Activated CD8-positive, alpha-beta memory T cell treated with anti-CD3 and anti-CD28 coated beads, Interleukin-2, amount 50 U/mL, for 4 hours (primary cell): ENCODE measurements at regions not wholly inside any gene's neighbourhood (a gene's known extent, or its start where the extent isn't known, plus 50 kb on each side); places are given as distances from the start of the nearest gene placed in this dataset.
"Not testable (repeated sequence)": the region's sequence is repeated elsewhere in the genome, so short reads cannot be mapped to it uniquely, and the experiment has no call there.

Source experiments
- DNase-seq: peaks from one replicate; pipeline ENCODE4 v3.0.0-alpha.2; 2020

GRCh38 chr3:34567266-34567665 lies 768.8 kb downstream of the PDCD6IP start:
- DNase-seq: no peak

DNA sequence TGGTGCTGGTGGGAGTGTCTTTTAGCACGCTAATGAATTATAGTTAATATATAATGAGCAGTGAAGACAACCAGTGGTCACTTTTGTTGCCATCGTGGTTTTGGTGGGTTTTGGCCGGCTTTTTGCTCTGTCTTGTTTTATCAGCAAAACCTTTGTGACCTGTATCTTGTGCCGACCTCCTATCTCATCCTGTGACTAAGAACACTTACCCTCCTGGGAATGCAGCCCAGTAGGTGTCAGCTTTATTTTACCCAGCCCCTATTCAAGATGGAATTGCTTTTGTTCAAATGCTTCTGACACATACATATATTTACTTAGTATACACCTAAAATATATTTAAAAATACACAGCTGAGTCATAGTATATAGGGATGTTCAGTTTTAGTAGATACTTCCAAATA lies 770.3 kb downstream of the PDCD6IP start:
- no peak for DNase-seq

- no peak for DNase-seq
Measured at GRCh38 chr3:34569437-34569836, 771.0 kb downstream of the PDCD6IP start.

DNA sequence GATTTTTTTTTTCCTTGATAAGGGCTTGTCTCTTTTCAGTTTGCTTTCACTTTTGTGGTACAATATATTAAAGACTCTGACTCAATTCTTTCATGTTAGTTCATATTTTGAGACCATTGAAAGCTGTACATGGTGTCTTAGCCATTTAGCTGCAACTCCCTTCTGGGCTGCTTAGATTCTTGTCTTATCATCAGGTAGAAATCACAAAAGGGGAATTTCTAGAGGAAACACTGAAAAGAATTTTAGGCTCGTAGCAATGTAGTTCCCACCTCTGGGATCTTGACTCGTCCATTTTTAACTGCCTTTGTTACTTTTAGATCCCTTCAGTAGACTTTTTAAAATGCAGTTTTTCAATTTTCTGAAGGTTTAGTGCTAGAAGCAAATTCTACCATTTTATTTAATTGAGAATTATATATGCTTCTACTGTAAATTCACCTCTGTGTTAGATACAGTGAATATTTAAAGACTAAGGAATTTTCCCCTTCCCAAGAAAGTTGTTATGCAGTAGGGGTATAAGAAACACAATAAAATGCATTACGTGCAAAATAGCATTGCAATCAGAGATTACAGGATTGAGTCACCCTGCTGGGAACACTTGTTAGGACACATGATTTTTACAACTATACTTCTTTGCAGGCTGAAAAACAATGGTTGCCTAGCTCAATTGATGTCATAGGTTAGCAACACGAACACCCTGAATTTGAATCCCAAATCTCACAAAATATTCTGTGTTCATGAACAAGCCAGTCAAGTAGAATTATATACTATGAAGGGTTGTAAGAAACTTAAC lies 772.7 kb downstream of the PDCD6IP start:
- DNase-seq: no peak

DNA sequence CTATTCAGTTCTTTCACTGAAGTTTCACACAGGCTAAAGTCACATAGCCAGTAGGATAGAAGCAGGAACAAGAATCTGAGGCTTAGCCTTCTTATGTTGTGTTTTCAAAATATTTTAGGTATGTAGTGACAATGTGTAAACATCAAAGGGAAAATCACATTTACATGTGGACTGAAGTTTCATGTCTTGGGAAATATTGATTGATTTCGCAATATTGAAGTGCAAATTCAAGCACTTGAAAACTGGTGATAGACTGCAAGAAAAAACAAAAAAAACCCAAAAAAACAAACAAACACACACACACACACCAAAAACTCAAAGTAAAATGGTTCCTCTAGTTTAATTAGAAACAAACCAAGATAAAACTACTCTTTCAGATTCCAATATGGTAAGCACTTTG lies 773.3 kb downstream of the PDCD6IP start:
- no peak for DNase-seq

DNA sequence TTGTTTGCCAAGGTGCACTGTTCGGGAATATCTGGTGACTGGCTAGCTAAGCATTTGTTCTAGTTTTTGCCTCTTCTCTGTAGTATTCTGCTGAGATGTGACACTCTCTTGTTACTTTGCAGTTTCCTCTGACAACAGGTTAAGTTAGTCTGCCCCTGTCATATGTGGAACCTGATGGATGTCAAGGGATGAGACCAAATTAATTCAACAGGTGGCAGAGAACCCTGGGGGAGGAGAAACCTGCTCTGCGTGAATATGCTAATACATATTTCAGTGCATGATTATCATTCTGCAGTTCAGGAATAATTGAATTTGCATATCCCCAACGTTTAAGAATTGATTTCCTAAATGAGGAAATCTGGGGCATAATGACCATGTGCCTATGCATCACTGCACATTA lies 777.3 kb downstream of the PDCD6IP start:
- no peak for DNase-seq

DNA sequence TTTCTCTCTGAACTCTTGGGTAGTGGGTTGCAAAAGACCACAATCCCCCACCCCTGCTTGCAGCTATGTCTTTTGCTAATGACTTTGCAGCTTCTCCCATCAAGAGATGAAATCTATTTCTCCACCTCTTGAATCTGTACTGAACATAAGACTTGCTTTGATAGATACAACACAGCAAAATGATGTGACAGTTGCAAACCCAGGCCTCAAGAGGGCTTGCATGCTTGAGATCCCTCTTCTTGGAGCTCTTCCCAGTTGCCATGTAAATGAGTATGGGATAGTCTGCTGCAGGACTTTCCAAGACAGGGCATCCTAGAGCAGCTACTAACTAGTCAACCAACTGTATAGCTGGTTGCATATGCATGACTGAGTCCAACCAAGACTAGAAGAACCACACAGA lies 783.6 kb downstream of the PDCD6IP start:
- no peak for DNase-seq

GRCh38 chr3:34583451-34583850 lies 785.0 kb downstream of the PDCD6IP start:
- DNase-seq: no peak

DNA sequence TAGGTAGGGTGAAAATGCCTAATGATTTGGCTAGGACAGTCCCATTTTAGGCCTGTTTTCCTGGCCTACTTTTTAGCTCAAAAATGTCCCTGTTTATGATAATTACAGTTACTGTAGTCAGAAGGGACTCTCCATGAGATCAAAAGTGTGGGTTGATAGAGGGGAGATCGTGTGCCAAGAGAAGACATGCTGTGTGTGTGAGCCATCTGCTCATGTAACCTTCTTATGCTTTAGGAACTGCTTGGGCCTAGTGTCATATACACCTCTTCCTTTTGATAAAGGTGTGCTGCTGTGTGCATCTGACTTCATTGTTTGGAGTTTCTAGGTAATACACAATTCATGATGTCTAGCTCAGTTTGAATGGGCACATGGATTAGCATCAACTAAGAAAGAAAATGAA lies 786.5 kb downstream of the PDCD6IP start:
- no peak for DNase-seq

- DNase-seq: no peak
Measured at GRCh38 chr3:34599595-34599994, 801.2 kb downstream of the PDCD6IP start.

GRCh38 chr3:34619990-34620389 lies 821.6 kb downstream of the PDCD6IP start:
- no peak for DNase-seq

- DNase-seq: no peak
Measured at GRCh38 chr3:34626699-34627098, 828.3 kb downstream of the PDCD6IP start.

GRCh38 chr3:34634939-34635338 lies 836.5 kb downstream of the PDCD6IP start:
- DNase-seq: no peak

DNA sequence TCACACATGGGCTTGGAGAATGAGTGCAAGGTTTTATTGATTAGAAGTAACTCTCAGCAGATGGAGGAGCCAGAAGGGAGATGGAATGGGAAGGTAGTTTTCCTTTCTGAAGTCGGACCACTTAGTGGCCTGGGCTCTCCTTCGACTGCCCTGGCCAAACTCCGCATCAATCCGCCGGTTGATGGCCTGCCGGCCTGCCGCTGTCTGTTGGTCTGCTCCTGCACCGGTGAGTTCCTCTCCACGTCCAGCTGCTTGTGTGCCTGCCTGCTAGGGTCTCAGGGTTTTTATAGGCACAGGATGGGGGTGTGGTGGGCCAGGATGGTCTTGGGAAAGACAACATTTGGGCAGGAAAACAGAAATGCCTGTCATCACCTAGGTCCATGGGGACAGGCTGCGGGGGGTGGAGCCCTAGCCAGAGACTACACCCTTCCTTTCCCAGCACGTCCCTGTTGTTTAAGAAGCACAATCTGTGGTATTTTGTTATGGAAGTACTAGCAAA lies 837.0 kb downstream of the PDCD6IP start:
- no peak for DNase-seq

DNA sequence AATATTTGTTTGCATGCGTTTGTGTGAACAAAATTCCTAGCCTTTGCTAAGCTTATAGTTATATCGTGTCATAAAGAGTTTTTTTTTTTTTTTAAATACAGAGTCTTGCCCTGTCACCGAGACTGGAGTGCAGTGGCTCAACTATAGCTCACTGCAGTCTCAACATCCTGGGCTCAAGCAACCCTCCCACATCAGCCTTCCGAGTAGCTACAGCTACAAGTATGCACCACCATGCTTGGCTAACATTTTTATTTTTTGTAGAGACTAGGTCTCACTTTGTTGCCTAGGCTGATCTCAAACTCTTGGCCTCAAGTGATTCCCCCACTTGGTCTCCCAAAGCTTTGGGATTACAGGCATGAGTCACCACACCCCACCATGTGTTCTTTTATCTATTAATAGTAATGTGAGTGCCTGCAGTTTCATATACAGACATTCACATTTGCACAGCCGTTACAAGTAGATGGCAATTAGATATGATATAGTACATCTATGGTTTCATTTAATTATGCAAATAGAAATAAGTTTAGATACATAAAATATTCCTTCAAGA lies 848.6 kb downstream of the PDCD6IP start:
- DNase-seq: no peak

- DNase-seq: no peak
Measured at GRCh38 chr3:34650131-34650530, 851.7 kb downstream of the PDCD6IP start.

DNA sequence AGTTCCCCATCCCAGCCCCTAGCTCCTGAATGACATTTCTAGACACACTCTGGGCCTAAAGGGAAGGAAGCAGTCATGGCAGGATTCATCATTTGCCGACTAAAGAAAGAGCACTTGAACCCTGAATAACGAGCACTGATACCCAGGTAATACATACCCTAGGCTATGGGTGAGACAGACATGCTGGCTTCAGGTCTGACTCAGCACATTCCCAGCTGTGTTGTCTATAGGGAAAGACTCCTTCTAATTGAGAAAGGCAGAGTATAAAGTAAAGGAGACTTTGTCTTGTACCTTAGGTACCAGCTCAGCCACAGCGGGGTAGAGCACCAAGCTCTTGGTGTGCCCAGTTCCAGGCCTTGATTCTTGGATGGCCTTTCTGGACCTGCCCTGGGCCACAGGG lies 870.5 kb downstream of the PDCD6IP start:
- DNase-seq: no peak

- no peak for DNase-seq
Measured at GRCh38 chr3:34669490-34669889, 871.1 kb downstream of the PDCD6IP start.

DNA sequence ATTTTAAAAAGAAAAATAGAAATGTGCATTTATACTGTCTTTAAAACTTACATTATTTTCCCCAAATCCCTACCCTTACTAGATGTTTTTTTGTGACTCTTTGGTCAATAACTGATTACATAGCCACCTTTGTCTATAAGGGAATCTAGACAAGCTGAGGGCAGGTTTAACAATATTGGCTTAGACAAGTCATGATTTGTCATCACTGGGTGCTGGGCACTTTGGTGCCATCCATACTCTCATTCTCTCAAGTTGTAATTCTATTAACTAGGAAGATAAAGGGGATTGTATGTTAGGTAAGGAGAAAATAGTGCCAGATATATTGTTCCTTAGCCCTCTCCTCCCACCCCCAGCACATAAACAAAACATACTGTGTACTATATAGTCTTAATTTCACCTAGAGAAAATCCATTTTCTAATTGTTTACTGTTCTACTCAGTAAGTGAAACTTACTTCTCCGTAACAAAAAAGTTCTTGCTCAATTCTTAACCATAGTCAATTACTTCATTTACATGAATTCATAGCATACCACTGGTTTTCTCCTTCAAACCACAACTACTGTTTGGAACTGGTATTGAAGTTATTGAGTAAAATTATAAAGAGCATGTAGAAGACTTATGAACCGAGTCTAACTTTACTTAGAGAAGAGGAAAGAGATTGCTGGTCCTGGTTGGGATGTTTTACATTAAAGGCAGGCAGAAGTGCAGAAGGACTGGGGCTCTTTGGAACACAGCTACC lies 877.1 kb downstream of the PDCD6IP start:
- no peak for DNase-seq

GRCh38 chr3:34676436-34676835 lies 878.0 kb downstream of the PDCD6IP start:
- DNase-seq: no peak

GRCh38 chr3:34678575-34678974 lies 880.1 kb downstream of the PDCD6IP start:
- DNase-seq: no peak

GRCh38 chr3:34679055-34679454 lies 880.6 kb downstream of the PDCD6IP start:
- not testable (repeated sequence) for DNase-seq

DNA sequence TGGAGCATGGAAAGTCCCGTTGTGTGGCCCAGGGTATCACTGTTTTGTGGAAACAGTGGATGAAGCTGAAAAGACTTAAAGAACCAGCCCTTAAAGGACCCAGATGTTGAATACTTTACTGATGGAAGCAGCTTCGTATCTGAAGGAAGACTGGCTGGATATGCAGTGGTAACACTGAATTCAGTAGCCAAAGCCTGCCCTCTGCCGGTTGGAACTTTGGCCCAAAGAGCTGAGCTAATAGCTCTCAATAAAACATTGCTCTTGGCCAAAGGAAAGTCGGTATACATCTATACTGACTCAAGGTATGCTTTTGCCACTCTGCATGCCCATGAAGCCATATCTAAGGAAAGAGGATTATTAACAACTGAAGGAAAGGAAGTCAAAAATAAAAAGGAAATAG lies 885.4 kb downstream of the PDCD6IP start:
- peak; percentile 26 for DNase-seq

DNA sequence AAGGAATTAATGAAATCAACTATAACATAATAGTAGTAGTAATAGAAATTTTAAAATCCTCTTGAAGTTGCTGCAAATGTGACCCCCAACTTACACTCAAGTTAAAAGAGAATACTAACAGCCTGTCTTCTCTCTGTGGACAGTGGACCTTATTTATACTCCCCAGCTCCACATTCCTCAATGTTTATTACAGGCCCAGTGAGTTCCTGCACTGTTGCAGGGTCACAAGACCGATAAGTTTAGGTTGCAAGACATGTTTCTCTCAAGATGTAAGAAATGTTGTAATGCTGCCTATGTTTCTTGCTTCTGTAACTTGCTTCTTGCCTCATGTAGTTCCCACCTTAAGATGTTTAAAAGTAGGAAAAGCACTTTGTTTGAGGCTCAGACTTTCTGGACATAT lies 888.1 kb downstream of the PDCD6IP start:
- no peak for DNase-seq
